HG03571 (cell line): ENCODE measurements at regions not wholly inside any gene's neighbourhood (a gene's known extent, or its start where the extent isn't known, plus 50 kb on each side); places are given as distances from the start of the nearest gene placed in this dataset.

Experiments
- ATAC-seq: cut with Tn5 transposase; IDR thresholded peaks from one replicate; pipeline ENCODE4 v1.9.1; 2021; ENCODE audit not compliant: unreplicated experiment

GRCh38 chr3:43156812-43157455 is 51.1 kb upstream of the POMGNT2 start:
- ATAC-seq: no peak

- no peak for ATAC-seq
Measured at GRCh38 chr3:43155464-43156121, 49.7 kb upstream of the POMGNT2 start.
